Umbilical cord (tissue), 1 donor: ENCODE measurements at regions not wholly inside any gene's neighbourhood (a gene's known extent, or its start where the extent isn't known, plus 50 kb on each side); places are given as distances from the start of the nearest gene placed in this dataset.
A peak's percentile ranks its signal among the peaks of the same experiment; 100 is the strongest.
"Not testable (repeated sequence)": the region's sequence is repeated elsewhere in the genome, so short reads cannot be mapped to it uniquely, and the experiment has no call there.

Experiments
- DNase-seq: peaks from one replicate; pipeline ENCODE4 v3.0.0-alpha.2; 2015; ENCODE audit warnings: low spot score

- DNase-seq: not testable (repeated sequence)
Measured at GRCh38 chrX:96529386-96529785, 155.3 kb upstream of the DIAPH2 start.

- no peak for DNase-seq
Measured at GRCh38 chrX:96538104-96538725, 146.4 kb upstream of the DIAPH2 start.

- DNase-seq: no peak
Measured at GRCh38 chrX:96540111-96540631, 144.5 kb upstream of the DIAPH2 start.

GRCh38 chrX:96546281-96546680, 138.4 kb upstream of the DIAPH2 start:
- DNase-seq: not testable (repeated sequence)

- DNase-seq: no peak
Measured at GRCh38 chrX:96551322-96551872, 133.2 kb upstream of the DIAPH2 start.

- DNase-seq: no peak
Measured at GRCh38 chrX:96556886-96557285, 127.8 kb upstream of the DIAPH2 start.

- DNase-seq: not testable (repeated sequence)
Measured at GRCh38 chrX:96561129-96561528, 123.5 kb upstream of the DIAPH2 start.

GRCh38 chrX:96563646-96564045, 121.0 kb upstream of the DIAPH2 start:
- DNase-seq: peak; percentile 66

GRCh38 chrX:96564595-96564994, 120.0 kb upstream of the DIAPH2 start:
- DNase-seq: no peak

- no peak for DNase-seq
Measured at GRCh38 chrX:96566878-96567277, 117.8 kb upstream of the DIAPH2 start.

GRCh38 chrX:96568071-96568470, 116.6 kb upstream of the DIAPH2 start:
- DNase-seq: no peak

GRCh38 chrX:96569034-96569433, 115.6 kb upstream of the DIAPH2 start:
- DNase-seq: no peak

- no peak for DNase-seq
Measured at GRCh38 chrX:96575011-96575410, 109.6 kb upstream of the DIAPH2 start.

GRCh38 chrX:96576368-96576767, 108.3 kb upstream of the DIAPH2 start:
- no peak for DNase-seq

GRCh38 chrX:96578781-96579180, 105.9 kb upstream of the DIAPH2 start:
- no peak for DNase-seq

GRCh38 chrX:96579252-96579651, 105.4 kb upstream of the DIAPH2 start:
- DNase-seq: no peak

GRCh38 chrX:96590403-96590802, 94.2 kb upstream of the DIAPH2 start:
- DNase-seq: no peak

- no peak for DNase-seq
Measured at GRCh38 chrX:96591421-96591820, 93.2 kb upstream of the DIAPH2 start.

GRCh38 chrX:96597847-96598246, 86.8 kb upstream of the DIAPH2 start:
- not testable (repeated sequence) for DNase-seq

GRCh38 chrX:96611619-96612362, 72.9 kb upstream of the DIAPH2 start:
- DNase-seq: no peak

- DNase-seq: no peak
Measured at GRCh38 chrX:96615448-96615847, 69.2 kb upstream of the DIAPH2 start.

GRCh38 chrX:96619588-96619987, 65.1 kb upstream of the DIAPH2 start:
- no peak for DNase-seq

- no peak for DNase-seq
Measured at GRCh38 chrX:96621811-96622210, 62.8 kb upstream of the DIAPH2 start.
